GM12892 (cell line): ENCODE measurements at regions not wholly inside any gene's neighbourhood (a gene's known extent, or its start where the extent isn't known, plus 50 kb on each side); places are given as distances from the start of the nearest gene placed in this dataset.

Experiments
- POLR2A ChIP-seq: IDR thresholded peaks from 2 replicates; pipeline ENCODE4 v1.6.1; 2011; ENCODE audit warnings: low read depth, low read length, control low read depth
- POLR2AphosphoS5 ChIP-seq: IDR thresholded peaks from 2 replicates; pipeline ENCODE4 v1.6.1; 2011; ENCODE audit warnings: low read depth, low read length, control low read depth

DNA sequence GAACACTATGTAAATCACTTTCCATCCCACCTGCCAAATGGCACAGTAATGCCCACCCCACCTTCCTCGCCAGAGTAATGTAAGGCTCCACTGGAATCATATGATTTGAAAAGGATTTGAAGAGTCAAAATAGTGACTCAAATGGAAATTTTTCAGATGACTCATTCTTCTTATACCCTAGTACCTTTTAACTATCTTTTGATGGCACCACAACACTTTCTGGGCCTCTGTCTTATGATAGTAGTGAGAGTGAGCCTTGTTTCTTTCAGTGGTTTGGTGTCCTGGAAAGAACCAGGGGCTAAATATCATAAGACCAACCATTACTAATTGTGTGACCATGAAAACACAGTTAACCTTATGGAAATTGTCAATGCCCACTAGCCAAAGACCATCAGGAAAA, 235.4 kb upstream of the SLC14A2 start:
- TF ChIP-seq POLR2AphosphoS5 (no peak), POLR2A (no peak)
